LoVo (cell line): ENCODE measurements at regions not wholly inside any gene's neighbourhood (a gene's known extent, or its start where the extent isn't known, plus 50 kb on each side); places are given as distances from the start of the nearest gene placed in this dataset.
"Not testable (repeated sequence)": the region's sequence is repeated elsewhere in the genome, so short reads cannot be mapped to it uniquely, and the experiment has no call there.

Experiments used
- DNase-seq: peaks from one replicate; pipeline ENCODE4 v3.0.0-alpha.2; 2016; ENCODE audit warnings: low spot score

DNA sequence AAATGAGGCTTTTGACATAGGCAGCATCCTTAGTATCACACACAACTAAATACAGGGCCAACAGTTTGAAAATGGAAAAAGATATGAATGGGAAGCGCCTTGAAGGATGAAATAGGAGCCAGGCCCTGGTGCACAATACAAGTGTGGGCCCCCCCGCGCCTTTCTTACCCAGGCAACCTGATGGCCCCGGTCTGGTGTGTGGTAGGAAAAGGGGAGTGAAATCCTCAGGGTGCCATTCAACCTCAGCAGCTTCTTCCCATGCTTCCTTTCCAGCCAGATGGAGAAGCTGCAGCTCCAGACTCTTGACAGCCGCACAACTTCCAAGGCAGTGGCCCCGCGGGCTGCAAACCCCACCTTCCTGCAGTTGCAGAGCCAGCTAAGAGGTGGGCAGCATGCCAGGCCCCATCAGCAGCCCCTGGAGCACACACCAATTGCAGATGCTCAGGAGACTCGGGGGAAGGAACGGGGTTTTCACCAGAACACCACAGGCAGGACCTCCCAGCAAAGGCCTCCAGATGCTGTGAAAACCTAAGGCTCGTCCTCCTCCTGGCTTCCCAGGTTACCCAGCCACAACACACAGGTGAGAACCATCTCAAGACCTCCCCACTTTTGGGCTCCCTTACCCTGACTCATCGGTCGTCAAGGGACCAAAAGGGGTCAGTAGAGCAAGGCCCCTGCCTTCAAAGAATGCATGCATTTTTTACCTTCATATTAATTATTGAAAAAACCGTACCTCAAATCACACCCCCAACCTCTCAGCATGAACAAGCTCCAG, 101.6 kb downstream of the CPN2 start:
- DNase-seq = no peak

DNA sequence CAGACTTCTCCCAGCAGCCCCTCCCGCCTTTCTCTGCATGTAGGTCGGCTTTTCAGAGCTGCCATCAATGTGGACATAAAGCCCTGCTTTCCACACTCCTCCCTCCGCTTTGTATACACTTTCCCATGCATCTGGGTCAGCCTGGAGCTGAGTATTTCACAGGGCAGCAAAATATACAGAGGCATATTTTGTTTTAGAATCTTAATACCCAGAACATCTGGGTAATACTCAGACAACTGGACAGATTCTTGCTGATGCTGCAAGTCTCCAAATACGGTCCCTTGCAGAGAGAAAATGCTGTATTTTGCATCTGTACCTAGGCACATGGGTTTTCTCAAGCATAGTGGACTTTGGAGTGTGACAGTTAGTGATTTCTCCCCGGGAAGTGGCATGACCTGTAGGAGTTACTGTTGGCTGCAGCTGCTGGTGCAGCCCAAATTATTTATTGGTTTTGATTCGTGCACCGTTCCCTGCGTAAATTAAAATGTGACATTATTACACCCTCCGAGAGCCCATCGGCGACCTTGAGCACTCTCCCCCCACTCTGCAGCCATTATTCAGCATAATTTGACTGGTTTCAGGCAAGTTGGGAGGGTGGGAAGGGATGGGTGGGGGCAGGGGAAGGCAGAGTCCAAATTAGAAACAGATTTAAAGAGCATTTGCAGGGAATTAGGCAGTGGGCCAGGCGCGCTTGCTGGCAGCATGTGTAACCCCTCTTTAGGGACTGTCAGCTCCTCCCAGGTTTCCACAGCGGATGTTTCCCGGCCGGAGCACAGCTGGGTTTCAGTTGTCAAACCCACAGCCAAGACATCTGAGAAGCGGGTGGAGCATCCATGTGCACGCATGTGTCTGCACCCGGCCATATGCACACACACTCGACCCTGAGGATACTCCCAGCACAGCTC, 100.8 kb downstream of the CPN2 start:
- no peak for DNase-seq

GRCh38 chr3:194251007-194251406, 100.1 kb downstream of the CPN2 start:
- no peak for DNase-seq

- no peak for DNase-seq
Measured at GRCh38 chr3:194251461-194251860, 99.7 kb downstream of the CPN2 start.

DNA sequence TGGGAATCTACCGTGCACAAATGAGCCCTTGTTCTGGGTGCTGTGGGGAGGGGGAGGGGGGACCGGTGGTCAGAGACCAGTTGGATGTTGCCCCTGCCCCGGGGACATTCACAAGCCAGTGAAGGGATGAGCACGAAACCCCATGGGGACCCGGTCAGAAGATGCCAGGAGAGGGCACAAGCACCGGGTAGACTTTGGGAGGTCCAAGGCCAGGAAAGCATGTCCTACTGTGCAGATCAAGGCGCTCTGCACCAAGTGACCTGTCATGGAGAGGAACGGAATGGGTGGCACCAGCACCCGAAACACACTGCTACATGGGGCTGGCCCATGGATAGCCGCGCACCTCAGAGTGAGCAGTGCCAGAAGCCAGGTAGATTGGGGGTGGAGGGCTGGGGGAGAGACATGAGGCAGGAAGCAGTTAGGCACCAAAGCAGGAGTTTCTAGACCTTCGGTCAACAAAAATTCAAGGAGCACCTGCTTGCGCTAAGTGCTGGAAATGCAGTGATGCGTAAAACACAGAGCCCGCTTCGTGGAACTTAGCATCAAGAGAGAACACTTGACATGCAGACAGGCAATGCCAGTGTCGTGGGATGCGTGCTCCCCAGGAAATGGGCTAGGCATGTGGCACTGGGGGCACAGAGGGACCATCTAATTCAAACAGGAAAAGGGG, 99.1 kb downstream of the CPN2 start:
- DNase-seq = no peak

DNA sequence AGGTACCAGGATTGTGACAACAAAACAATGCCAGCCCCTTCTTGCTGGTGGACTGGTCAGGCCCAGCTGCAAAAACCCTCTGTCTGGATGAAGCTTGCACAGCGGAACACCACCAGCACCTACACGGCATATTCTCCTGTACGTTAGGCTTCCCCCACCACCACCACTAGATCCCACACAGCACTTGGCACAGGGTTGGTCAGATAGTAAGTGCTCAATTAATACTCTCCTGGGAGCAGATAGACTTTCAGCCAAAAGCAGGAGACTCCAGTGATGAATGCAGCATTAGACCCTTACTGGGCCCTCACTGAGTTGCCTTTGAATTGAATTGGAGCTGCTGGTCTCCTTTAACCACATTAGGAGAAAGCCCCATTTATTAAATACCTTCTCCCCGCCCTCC, 97.9 kb downstream of the CPN2 start:
- no peak for DNase-seq

DNA sequence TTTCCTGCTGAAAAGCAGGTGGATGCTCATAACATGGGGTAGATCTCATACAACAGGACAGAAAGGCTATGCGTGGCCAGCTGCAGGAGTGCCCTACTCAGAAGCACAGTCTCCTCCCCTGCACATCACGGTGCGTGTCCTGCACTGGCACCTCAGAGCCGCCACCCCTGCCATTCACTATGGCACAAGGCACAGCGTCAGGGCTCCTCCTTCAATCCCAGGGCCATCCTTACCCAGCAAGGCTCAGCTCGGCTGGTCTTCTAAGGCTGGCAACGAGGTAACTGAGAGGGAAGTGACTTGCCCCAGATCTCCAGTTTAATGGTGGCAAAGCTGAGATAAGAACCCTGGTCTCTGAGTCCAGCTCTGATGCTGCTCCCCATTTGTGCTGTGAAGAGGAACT, 97.1 kb downstream of the CPN2 start:
- DNase-seq = no peak

GRCh38 chr3:194255252-194256039, 95.7 kb downstream of the CPN2 start:
- DNase-seq = no peak

- no peak for DNase-seq
Measured at GRCh38 chr3:194256040-194256945, 94.8 kb downstream of the CPN2 start.

DNA sequence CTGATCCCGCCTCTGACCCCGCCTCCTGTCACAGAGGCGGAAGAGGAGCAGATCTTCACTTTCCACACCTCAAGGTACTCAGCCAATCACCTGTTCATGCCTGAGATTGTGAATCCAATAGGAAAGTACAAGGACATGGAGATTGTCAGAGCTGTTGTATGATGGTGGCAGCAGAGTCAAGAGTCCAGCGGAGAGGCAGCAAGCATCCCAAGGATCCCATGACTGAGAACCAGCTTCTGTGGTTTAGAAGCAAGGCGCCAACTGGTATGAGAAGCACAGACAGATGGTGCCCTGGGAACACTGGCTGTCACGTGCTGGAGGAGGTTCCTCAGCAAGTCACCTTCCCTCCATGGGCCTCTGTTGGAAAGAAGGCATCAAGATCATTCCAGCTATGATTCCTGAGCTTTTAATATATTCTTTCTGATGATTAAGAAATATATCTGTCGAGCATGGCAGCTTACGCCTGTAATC, 93.9 kb downstream of the CPN2 start:
- DNase-seq = no peak

- DNase-seq = no peak
Measured at GRCh38 chr3:194257916-194258668, 93.0 kb downstream of the CPN2 start.

- DNase-seq = no peak
Measured at GRCh38 chr3:194259982-194260766, 91.0 kb downstream of the CPN2 start.

DNA sequence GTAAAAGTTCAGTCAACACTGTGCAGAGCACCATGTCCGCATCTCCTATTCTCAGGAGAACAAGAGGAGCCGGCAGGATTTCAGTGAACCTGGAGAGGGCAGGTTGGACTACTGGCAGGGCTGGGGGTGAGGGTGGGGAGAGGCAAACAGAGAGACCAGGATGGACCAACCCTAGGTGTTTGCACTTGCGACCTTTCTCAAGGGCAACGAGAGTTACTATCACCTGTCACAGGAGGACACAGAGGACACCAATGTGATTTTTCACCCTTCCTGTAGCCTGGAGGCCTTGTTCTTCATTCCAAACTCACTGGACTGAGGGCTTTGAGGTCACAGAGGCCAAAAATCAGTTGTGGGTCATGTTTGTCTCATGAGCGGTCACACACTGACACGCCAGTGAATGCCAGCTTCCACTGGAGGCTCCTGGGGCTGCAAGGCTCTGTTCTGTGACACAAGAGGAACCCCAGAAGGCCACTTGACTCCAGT, 89.5 kb downstream of the CPN2 start:
- DNase-seq = no peak

DNA sequence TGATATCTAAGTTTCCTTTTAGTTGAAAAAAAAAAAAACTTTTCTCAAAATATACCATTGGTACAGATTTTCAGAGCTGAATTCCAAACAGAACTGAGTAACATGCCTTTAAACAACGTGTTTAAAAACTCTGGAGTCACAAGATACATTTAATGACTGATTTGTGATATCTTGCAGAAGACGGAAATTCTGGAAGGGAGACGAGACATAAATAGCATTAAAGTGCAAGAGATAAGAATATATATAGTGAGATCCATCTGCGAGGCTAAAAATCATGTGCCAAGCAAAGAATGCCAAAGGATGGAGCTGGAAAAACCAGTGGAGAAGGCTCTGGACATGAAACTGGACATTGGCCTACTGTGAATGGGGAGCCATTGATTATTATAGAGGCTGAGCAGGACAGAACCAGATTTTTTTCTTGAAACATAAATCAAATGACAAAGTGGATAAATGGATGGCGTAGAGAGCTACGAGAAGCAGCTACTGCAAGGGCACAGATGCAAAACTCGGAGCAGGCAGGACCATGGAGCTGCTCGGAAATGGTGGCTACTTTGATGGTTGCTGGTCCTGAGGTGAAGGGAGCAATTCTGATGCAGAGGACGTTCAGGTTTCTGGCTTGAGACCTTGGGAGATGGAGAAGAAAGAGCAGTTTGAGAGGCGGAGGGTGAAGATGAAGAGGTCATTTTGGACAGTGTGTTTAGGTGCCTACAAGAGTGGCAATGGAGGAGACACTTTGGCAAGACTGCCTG, 88.8 kb downstream of the CPN2 start:
- DNase-seq = no peak

- no peak for DNase-seq
Measured at GRCh38 chr3:194262925-194263305, 88.2 kb downstream of the CPN2 start.

DNA sequence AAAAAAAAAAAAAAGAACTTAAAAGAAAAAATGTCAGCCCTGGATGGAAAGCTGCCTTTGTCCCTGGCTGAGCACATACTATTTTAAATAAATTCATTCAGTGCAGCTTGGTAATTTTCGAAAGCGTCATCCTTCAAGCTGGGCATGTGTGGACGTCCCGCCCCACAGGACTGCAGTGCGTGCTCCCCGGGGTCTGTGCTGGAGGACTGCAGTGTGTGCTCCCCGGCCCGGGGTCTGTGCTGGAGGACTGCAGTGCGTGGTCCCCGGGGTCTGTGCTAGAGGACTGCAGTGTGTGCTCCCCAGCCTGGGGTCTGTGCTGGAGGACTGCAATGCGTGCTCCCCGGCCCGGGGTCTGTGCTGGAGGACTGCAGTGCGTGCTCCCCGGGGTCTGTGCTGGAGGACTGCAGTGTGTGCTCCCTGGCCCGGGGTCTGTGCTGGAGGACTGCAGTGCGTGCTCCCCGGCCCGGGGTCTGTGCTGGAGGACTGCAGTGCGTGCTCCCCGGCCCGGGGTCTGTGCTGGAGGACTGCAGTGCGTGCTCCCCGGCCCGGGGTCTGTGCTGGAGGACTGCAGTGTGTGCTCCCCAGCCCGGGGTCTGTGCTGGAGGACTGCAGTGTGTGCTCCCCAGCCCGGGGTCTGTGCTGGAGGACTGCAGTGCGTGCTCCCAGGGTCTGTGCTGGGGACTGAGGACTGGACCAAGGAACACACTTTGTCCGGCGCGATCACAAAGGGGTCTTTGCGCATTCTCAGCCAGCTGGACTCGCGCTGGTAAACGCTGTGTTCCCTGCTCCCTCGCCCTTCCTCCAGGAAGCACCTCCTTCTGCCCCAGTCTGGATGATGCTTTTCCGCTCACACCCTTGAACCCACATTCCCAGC, 86.3 kb downstream of the CPN2 start:
- DNase-seq = not testable (repeated sequence)

DNA sequence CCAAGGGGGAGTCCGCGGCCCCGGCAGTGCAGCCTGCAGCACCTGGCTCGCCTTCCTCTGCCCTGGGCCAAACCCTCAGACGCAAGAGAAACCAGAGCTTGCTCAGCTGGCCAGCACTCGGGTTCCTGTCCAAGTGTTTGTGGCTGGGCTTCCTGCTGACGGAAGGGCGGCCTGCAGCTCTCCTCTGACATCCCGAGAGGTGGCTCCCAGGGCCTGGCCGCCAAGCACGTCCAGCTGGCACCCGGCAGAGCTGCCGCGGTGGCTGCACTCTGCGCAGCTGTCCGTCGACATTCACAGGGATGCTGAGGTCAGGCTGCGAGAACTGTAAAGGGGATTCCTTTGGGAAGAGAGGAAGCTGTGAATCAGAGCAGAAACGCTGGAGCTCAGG, 85.6 kb downstream of the CPN2 start:
- no peak for DNase-seq
